Adrenal gland (tissue), 5 donors: ENCODE measurements at regions not wholly inside any gene's neighbourhood (a gene's known extent, or its start where the extent isn't known, plus 50 kb on each side); places are given as distances from the start of the nearest gene placed in this dataset.

Experiments
- POLR2A ChIP-seq, 2 donors: fragments of 450-650 bp; IDR thresholded peaks; one replicate each; pipeline ENCODE4 v1.6.1; 2017; ENCODE audit warnings: antibody characterized with exemption in 2 of 2, mild to moderate bottlenecking in 2 of 2, moderate library complexity in 1 of 2
- TF ChIP-seq, protein P1 (sequence below), 6 experiments: fragments of 450-650 bp in 4 of 6; fragments of 200-600 bp in 2 of 6; sonication (generic) in 1 of 6; IDR thresholded peaks; 1 replicate in 5 of 6; 2 replicates in 1 of 6; pipeline versions ENCODE4 v1.5.1 to v1.8.0; 2016 to 2021; ENCODE audit warnings: antibody characterized with exemption in 6 of 6, mild to moderate bottlenecking in 2 of 6, moderate library complexity in 1 of 6
- donor health status: DM: no; HTN: no; CAD: no.

- TF ChIP-seq, protein P1, sequence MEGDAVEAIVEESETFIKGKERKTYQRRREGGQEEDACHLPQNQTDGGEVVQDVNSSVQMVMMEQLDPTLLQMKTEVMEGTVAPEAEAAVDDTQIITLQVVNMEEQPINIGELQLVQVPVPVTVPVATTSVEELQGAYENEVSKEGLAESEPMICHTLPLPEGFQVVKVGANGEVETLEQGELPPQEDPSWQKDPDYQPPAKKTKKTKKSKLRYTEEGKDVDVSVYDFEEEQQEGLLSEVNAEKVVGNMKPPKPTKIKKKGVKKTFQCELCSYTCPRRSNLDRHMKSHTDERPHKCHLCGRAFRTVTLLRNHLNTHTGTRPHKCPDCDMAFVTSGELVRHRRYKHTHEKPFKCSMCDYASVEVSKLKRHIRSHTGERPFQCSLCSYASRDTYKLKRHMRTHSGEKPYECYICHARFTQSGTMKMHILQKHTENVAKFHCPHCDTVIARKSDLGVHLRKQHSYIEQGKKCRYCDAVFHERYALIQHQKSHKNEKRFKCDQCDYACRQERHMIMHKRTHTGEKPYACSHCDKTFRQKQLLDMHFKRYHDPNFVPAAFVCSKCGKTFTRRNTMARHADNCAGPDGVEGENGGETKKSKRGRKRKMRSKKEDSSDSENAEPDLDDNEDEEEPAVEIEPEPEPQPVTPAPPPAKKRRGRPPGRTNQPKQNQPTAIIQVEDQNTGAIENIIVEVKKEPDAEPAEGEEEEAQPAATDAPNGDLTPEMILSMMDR (IDR thresholded peaks at IDR 0.05), result no peak
- no peak for TF ChIP-seq POLR2A (IDR thresholded peaks at IDR 0.05)
Measured at GRCh38 chr15:53102483-53102882, 312.3 kb upstream of the ONECUT1 start.
